Liver (tissue), 3 donors: ENCODE measurements at regions not wholly inside any gene's neighbourhood (a gene's known extent, or its start where the extent isn't known, plus 50 kb on each side); places are given as distances from the start of the nearest gene placed in this dataset.

ENCODE experiments used
- CTCF ChIP-seq: fragments of 150-350 bp; IDR thresholded peaks from 2 replicates; pipeline ENCODE4 v1.5.1; 2017; ENCODE audit warnings: improper control_type of control experiment, low read depth, low read length; ENCODE audit not compliant: missing input control
- EGR1 ChIP-seq, 2 donors: IDR thresholded peaks; 2 replicates each; pipeline ENCODE4 v1.6.1; 2016 to 2018; ENCODE audit warnings: antibody characterized with exemption in 2 of 2, low read depth in 2 of 2
- HNF4A ChIP-seq, 2 donors: conservative IDR thresholded peaks; 2 replicates each; pipeline ENCODE4 v1.6.1; 2016; ENCODE audit warnings: antibody characterized with exemption in 2 of 2, mild to moderate bottlenecking in 2 of 2
- MAX ChIP-seq: IDR thresholded peaks from 2 replicates; pipeline ENCODE4 v1.6.1; 2016; ENCODE audit warnings: antibody characterized with exemption
- SP1 ChIP-seq: IDR thresholded peaks from 2 replicates; pipeline ENCODE4 v1.6.1; 2018; ENCODE audit warnings: antibody characterized with exemption, mild to moderate bottlenecking
- TAF1 ChIP-seq: conservative IDR thresholded peaks from 2 replicates; pipeline ENCODE4 v1.6.1; 2016; ENCODE audit warnings: antibody characterized with exemption, mild to moderate bottlenecking
- ZBTB33 ChIP-seq: IDR thresholded peaks from 2 replicates; pipeline ENCODE4 v1.6.1; 2016; ENCODE audit warnings: antibody characterized with exemption
- TF ChIP-seq, protein P1 (sequence below): IDR thresholded peaks from 2 replicates; pipeline ENCODE4 v1.6.1; 2016; ENCODE audit warnings: antibody characterized with exemption
- donor health status: healthy.
- donor health status: healthy.

DNA sequence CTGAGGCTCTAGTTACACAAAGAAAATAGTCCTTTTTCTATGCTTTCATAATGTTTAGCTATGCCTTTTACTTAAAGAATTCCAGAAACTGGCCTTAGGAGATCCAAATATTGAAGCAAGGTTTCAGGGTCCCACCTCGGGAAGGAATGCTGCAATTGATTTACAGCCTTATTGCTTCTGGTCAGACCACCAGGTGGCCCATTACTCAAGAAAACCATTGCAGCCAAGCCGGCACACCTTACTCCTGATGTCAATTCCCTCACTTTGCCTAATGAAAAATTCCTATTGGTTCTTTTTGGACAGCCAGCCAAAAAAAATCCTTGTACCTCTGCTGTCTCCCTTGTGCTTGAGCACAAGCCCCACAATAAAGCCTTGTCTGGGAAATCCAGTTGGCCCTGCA, 173.9 kb downstream of the LMBRD1 start:
- TF ChIP-seq TAF1: no peak
- no peak for TF ChIP-seq CTCF
- TF ChIP-seq MAX: no peak
- no peak for TF ChIP-seq EGR1 (IDR thresholded peaks at IDR 0.05; ENCODE audit: low read depth in 2 of 2)
- TF ChIP-seq, protein P1, sequence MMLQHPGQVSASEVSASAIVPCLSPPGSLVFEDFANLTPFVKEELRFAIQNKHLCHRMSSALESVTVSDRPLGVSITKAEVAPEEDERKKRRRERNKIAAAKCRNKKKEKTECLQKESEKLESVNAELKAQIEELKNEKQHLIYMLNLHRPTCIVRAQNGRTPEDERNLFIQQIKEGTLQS: no peak
- no peak for TF ChIP-seq ZBTB33
- TF ChIP-seq SP1: no peak
- TF ChIP-seq HNF4A (conservative IDR thresholded peaks at IDR 0.05): no peak
